Endothelial cell of umbilical vein (primary cell): ENCODE measurements at regions not wholly inside any gene's neighbourhood (a gene's known extent, or its start where the extent isn't known, plus 50 kb on each side); places are given as distances from the start of the nearest gene placed in this dataset.

Source experiments
- BruUV-seq: library from RNA; stranded (reverse); fragments of 400-500 nt; replicated peaks from 2 replicates; lab custom pipeline; 2021; lab: Mats Ljungman, UMichigan
- CTCF ChIA-PET: fragments of 300-600, 350-600 bp; sonication (Branson Sonifier 250); formaldehyde crosslinking; loops from one replicate; lab custom pipeline; 2021; ENCODE audit warnings: antibody characterized with exemption, inconsistent platforms; lab: Charles Lee
- POLR2A ChIA-PET: fragments of 300-600, 350-600 bp; sonication (Branson Sonifier 250); formaldehyde crosslinking; loops from one replicate; lab custom pipeline; 2021; ENCODE audit warnings: antibody characterized with exemption, inconsistent platforms; lab: Charles Lee
- DNase-seq: peaks from one replicate; pipeline ENCODE4 v3.0.0-alpha.2; 2011; ENCODE audit warnings: low read depth, low spot score
- FAIRE-seq: peaks from 2 replicates; lab custom pipeline; 2011; peaks lifted over from hg19 to GRCh38; lab: Jason Lieb, UNC
- H2AFZ ChIP-seq: 2 replicates; pipeline ENCODE4 v1.6.0; 2012; ENCODE audit warnings: low read depth, low read length, control low read depth, inconsistent platforms
- H3K27ac ChIP-seq: 2 replicates; pipeline ENCODE4 v1.5.1; 2011; ENCODE audit warnings: low read depth, mild to moderate bottlenecking, control low read depth, low read length, moderate library complexity; ENCODE audit not compliant: insufficient read depth
- H3K27me3 ChIP-seq, 2 experiments: 2 replicates each; pipeline versions ENCODE4 v1.6.0 to v1.6.1; 2011; ENCODE audit warnings: low read length in 2 of 2, mixed read lengths in 1 of 2; ENCODE audit not compliant: control insufficient read depth in 2 of 2, insufficient read depth in 2 of 2
- H3K36me3 ChIP-seq, 2 experiments: 2 replicates in 1 of 2; 3 replicates in 1 of 2; pipeline ENCODE4 v1.5.1; 2011; ENCODE audit warnings: low read length in 2 of 2, mild to moderate bottlenecking in 1 of 2, moderate library complexity in 1 of 2; ENCODE audit not compliant: control insufficient read depth in 2 of 2, insufficient read depth in 2 of 2; ENCODE audit errors: extremely low read depth in 1 of 2
- H3K4me1 ChIP-seq: 3 replicates; pipeline ENCODE4 v1.5.1; 2011; ENCODE audit warnings: mild to moderate bottlenecking, low read length; ENCODE audit not compliant: control insufficient read depth, insufficient read depth; ENCODE audit errors: extremely low read depth
- H3K4me2 ChIP-seq: 2 replicates; pipeline ENCODE4 v1.6.1; 2011; ENCODE audit warnings: low read length, control low read depth, mixed read lengths; ENCODE audit not compliant: insufficient read depth
- H3K4me3 ChIP-seq, 3 experiments: fragments of 200-600 bp in 1 of 3; sonication (generic), shearing (Covaris generic) in 1 of 3; replicated peaks in 1 of 3; 2 replicates each; pipeline ENCODE4 v1.5.1; 2011 to 2016; ENCODE audit warnings: control low read depth in 3 of 3, low read length in 3 of 3, mild to moderate bottlenecking in 2 of 3, inconsistent platforms in 1 of 3, low read depth in 1 of 3, moderate library complexity in 1 of 3; ENCODE audit not compliant: insufficient read depth in 1 of 3
- H3K79me2 ChIP-seq: 2 replicates; pipeline ENCODE4 v1.6.0; 2012; ENCODE audit warnings: low read length, inconsistent platforms; ENCODE audit not compliant: control insufficient read depth, insufficient read depth
- H3K9ac ChIP-seq: replicated peaks from 2 replicates; pipeline ENCODE3; 2011; ENCODE audit warnings: low read length, control low read depth; ENCODE audit not compliant: insufficient read depth; ENCODE audit errors: extremely low read depth
- H3K9me1 ChIP-seq: replicated peaks from 3 replicates; pipeline ENCODE4 v1.6.0; 2011; ENCODE audit warnings: mild to moderate bottlenecking, low read length; ENCODE audit not compliant: control insufficient read depth, insufficient read depth; ENCODE audit errors: extremely low read depth
- H3K9me3 ChIP-seq: replicated peaks from 2 replicates; pipeline ENCODE4 v1.5.1; 2012; ENCODE audit warnings: low read length, inconsistent platforms; ENCODE audit not compliant: control insufficient read depth, insufficient read depth
- H4K20me1 ChIP-seq: replicated peaks from 2 replicates; pipeline ENCODE3; 2011; ENCODE audit warnings: mild to moderate bottlenecking, low read length; ENCODE audit not compliant: control insufficient read depth, insufficient read depth; ENCODE audit errors: extremely low read depth
- EZH2 ChIP-seq: IDR thresholded peaks from 2 replicates; pipeline ENCODE4 v1.6.1; 2012; ENCODE audit warnings: borderline replicate concordance, low read depth, mild to moderate bottlenecking, moderate library complexity, low read length, inconsistent platforms; ENCODE audit not compliant: severe bottlenecking
- FOS ChIP-seq: IDR thresholded peaks from 2 replicates; pipeline ENCODE4 v1.6.1; 2011; ENCODE audit warnings: mild to moderate bottlenecking, low read length, moderate library complexity, borderline replicate concordance; ENCODE audit not compliant: insufficient read depth
- GATA2 ChIP-seq: IDR thresholded peaks from 2 replicates; pipeline ENCODE4 v1.7.0; 2011; ENCODE audit warnings: low read depth, mild to moderate bottlenecking, moderate library complexity, mixed read lengths, low read length; ENCODE audit not compliant: insufficient read length, insufficient read depth
- JUN ChIP-seq: IDR thresholded peaks from 2 replicates; pipeline ENCODE4 v1.6.1; 2011; ENCODE audit warnings: borderline replicate concordance, low read depth; ENCODE audit not compliant: insufficient read length, insufficient read depth
- MYC ChIP-seq: IDR thresholded peaks from one replicate; pipeline ENCODE4 v1.6.1; 2011; ENCODE audit warnings: mild to moderate bottlenecking, low read depth, low read length
- POLR2A ChIP-seq: IDR thresholded peaks from 2 replicates; pipeline ENCODE4 v1.6.1; 2012; ENCODE audit warnings: low read depth, mild to moderate bottlenecking, control low read depth, low read length
- POLR2AphosphoS5 ChIP-seq: IDR thresholded peaks from 2 replicates; pipeline ENCODE4 v1.6.1; 2012; ENCODE audit warnings: low read depth, mild to moderate bottlenecking, control low read depth, low read length, moderate library complexity; ENCODE audit not compliant: insufficient read depth
- dilution Hi-C: fragments of 300-500 bp; cut with MboI; formaldehyde crosslinking; loops from one replicate; pipeline ENCODE4 v1.15.0; 2019; ENCODE audit warnings: low sequenced_read_pairs; ENCODE audit not compliant: extremely low pct_ligation_motif_present
- intact Hi-C: fragments of 100-400 bp; cut with micrococcal nuclease; formaldehyde crosslinking; loops from one replicate; pipeline ENCODE4 v1.10.0; 2022
- TF ChIP-seq, protein P1 (sequence below), 2 donors: IDR thresholded peaks; 1 replicate in 1 of 2; 2 replicates in 1 of 2; pipeline ENCODE4 v1.5.1; 2011; ENCODE audit warnings: low read length in 2 of 2, mild to moderate bottlenecking in 2 of 2, moderate library complexity in 2 of 2, control low read depth in 1 of 2, inconsistent platforms in 1 of 2, low read depth in 1 of 2; ENCODE audit not compliant: insufficient read depth in 1 of 2; ENCODE audit errors: extremely low read depth in 1 of 2
- TF ChIP-seq, protein P2 (sequence below): IDR thresholded peaks from 2 replicates; pipeline ENCODE4 v1.6.1; 2011; ENCODE audit not compliant: insufficient read depth, insufficient read length

DNA sequence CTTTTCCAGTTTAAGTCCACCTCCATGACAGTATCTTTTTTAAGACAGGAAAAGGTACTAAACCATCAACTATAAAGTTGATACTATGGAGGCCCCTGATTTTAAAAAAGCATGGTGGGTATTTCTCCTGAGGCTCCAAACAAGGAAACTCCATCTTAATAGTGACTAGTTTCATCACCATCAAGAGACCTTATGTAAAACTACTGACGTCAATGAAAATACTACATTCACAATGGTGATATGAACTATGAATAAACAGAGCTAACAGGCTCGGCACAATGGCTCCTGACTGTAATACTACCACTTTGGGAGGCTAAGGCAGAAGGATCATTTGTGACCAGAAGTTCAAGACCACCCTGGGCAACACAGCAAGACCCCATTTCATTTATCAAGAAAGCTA lies 162.7 kb downstream of the KLF12 start:
- Histone ChIP-seq H3K36me3 (no peaks in the 10 kb centered on the region), H3K9ac (no peak overlapping the region), H2AFZ (no peak overlapping the region), H4K20me1 (no peaks in the 10 kb centered on the region), H3K79me2 (peaks cover 19% of the 10 kb centered on the region), H3K4me1 (no peaks in the 10 kb centered on the region), H3K9me3 (no peaks in the 10 kb centered on the region), H3K4me2 (no peak overlapping the region), H3K4me3 (no peak overlapping the region), H3K27ac (no peak overlapping the region), H3K27me3 (no peaks in the 10 kb centered on the region), H3K9me1 (no peaks in the 10 kb centered on the region)
- TF ChIP-seq POLR2AphosphoS5: no peak
- TF ChIP-seq EZH2: no peak
- no peak for TF ChIP-seq GATA2
- TF ChIP-seq, protein P1, sequence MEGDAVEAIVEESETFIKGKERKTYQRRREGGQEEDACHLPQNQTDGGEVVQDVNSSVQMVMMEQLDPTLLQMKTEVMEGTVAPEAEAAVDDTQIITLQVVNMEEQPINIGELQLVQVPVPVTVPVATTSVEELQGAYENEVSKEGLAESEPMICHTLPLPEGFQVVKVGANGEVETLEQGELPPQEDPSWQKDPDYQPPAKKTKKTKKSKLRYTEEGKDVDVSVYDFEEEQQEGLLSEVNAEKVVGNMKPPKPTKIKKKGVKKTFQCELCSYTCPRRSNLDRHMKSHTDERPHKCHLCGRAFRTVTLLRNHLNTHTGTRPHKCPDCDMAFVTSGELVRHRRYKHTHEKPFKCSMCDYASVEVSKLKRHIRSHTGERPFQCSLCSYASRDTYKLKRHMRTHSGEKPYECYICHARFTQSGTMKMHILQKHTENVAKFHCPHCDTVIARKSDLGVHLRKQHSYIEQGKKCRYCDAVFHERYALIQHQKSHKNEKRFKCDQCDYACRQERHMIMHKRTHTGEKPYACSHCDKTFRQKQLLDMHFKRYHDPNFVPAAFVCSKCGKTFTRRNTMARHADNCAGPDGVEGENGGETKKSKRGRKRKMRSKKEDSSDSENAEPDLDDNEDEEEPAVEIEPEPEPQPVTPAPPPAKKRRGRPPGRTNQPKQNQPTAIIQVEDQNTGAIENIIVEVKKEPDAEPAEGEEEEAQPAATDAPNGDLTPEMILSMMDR (IDR thresholded peaks at IDR 0.05; ENCODE audit: extremely low read depth in 1 of 2, insufficient read depth in 1 of 2, low read depth in 1 of 2, low read length in 2 of 2): no peak
- TF ChIP-seq FOS: no peak
- TF ChIP-seq JUN: no peak
- TF ChIP-seq MYC: no peak
- TF ChIP-seq POLR2A: no peak
- TF ChIP-seq, protein P2, sequence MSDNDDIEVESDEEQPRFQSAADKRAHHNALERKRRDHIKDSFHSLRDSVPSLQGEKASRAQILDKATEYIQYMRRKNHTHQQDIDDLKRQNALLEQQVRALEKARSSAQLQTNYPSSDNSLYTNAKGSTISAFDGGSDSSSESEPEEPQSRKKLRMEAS: no peak
- ChIA-PET CTCF (interaction anchor here (1.6 kb wide), 2 partner anchors 20 to 23 kb away, joined by 3 to 4 read pairs; no protein-coding TSS in a partner anchor), POLR2A (no interaction called here)
- BruUV-seq: no TSS peak
- intact Hi-C loops: no loop called here
- no peak for FAIRE-seq
- dilution Hi-C loops: no loop called here
- no peak for DNase-seq
